ENCODE measurements at regions not wholly inside any gene's neighbourhood (a gene's known extent, or its start where the extent isn't known, plus 50 kb on each side); places are given as distances from the start of the nearest gene placed in this dataset.
A peak's percentile ranks its signal among the peaks of the same experiment; 100 is the strongest.

DNA sequence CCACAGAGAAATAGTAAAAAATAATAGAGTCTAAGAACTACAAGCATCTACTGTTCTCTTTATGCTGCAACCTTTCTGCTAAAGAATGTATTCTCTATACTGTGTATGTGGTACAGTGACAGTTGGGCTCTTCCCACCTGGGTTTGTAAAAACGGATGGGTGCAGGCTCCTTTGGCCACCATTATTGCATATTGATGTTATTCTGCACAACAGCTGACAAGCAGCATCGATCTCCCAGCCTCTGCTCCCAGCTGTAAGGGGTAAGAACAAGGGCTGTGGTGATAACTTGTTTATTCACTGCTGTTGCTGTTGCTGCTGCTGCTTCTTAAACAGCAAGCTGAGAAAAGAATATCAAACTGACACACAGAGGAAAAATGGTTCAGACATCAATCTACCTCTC lies 56.1 kb downstream of the KCNRG start:
- peak in 2 of 42 donors; percentile 13 to 16 for DNase-seq
- intact Hi-C loops (cut with DNase I), result no loop called here

DNA sequence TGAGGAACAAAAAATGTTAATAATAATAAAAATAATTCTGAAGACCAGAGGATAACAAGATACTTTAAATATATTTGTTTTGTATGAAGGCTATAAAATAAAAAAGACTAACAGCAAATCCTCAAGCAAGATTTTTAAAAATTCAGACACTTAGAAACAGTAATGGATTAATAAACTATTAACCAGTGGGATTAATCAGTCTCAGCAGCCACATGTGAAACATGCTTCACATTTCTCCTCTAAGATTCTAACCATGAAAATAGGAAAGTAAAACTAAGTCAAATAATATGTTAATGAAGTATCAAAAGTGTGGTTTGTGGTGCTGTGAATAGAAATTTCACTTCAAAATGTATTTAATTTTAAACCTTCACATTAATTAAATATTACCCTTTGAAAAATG lies 57.4 kb downstream of the KCNRG start:
- intact Hi-C loops (cut with DNase I), result no loop called here
- DNase-seq, result no peak

DNA sequence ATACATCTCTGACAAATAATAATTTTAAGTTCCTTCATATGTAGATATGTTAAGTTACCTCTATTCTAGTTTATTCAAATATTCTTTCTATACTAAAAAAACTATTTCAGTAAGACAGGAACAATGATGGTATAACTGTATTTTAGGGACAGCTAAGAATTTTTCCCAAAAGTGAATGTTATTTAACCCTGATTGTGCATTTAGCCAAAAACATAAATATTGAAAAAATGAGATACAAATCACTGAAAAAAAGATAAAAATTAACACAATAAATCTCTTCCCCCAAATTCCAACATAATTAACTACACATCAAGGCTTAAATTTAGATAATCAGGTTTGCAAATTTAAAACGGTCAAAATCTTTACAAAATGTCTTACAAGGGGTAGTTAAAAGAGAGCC lies 58.1 kb downstream of the KCNRG start:
- intact Hi-C loops (cut with DNase I), result no loop called here
- no peak for DNase-seq

DNA sequence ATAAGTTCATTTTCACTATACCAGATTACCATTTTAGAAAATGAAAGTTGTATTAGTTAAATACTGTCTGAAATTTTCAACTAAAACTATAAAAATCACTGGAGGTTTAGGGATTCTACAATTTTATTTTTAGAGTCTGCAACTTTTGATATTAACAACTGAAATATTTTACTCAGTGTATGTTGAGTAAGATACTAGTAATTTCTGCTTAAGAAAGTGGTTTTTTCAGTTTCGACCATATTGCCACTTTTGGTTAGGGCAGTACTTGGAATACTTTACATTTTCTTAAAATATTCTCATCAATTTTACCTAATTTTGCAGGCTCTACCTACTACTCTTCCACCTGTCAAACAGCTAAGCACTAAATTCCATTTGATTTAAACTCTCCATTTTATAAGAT lies 59.6 kb downstream of the KCNRG start:
- no peak for DNase-seq
- intact Hi-C loops (cut with DNase I), result no loop called here

DNA sequence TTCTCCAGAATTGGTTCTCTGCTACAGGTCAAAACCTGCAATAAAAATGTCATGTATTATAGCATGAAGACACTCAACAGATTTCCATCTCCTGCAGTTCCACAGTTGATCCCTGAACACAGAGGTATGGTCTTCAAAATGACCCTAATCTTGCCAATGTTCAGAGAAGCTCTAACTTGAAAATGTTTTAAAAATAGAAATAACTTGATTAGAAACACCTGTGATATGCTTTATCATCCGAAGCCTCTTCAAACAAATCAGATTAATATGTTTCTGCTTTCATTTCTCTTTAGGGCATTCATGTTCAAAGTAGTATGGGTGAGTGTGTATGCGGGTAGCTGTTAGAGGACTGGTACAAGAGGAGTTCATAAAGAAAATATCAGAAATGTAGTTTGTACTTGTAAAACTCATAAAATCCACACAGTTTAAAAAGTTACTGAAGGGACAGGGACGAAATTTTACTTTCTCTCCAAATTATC lies 60.4 kb downstream of the KCNRG start:
- intact Hi-C loops (cut with DNase I), result no loop called here
- DNase-seq, result no peak

DNA sequence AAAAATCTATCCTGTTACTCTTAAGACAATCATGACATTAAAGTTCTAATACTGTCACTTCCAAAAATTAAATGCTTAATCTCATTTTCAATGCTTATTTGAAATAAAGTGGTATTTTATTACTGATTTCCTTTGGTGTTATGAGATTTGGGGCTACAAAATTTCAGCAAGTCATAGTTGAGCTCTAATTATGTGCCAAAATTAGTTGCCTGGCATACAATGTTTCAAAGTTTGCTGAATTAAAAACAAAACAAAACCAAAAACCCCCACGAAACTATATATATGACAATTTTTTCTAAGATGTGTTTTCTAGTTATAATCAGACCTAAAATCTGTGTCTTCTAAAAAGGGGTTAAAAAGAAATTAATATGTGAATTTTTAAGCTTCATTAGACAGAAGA lies 62.2 kb downstream of the KCNRG start:
- intact Hi-C loops (cut with DNase I), result no loop called here
- DNase-seq, result no peak

DNA sequence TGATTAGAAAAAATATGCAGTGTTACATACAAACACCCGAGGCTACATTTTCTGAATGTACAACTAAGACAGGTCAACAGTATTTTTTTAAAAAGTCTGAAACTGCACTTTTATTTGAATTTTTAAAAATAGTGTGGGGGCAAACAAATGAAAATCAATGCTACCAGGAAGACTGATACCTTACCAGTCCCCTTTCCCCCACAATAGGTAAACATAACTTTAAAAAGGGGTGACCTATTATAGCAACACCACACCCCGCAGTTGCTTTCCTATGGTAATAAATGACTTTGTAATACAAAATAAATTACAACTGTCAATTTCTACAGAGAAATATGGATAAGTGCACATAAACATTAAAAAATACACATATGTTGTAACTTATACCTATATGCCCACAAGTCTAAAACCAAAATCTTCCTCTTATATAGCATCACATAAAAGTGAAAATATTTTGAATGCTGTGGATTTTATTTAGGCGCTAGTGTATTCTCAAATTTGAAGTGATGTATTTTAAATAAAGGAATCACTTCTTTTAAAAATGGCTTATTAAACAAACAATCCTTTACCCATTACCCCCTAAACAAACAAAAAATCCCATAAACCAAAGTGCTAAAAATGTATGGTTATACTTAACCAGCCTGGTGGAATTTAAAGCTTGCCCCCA lies 63.1 kb downstream of the KCNRG start:
- intact Hi-C loops (cut with DNase I), result no loop called here
- DNase-seq, result no peak

DNA sequence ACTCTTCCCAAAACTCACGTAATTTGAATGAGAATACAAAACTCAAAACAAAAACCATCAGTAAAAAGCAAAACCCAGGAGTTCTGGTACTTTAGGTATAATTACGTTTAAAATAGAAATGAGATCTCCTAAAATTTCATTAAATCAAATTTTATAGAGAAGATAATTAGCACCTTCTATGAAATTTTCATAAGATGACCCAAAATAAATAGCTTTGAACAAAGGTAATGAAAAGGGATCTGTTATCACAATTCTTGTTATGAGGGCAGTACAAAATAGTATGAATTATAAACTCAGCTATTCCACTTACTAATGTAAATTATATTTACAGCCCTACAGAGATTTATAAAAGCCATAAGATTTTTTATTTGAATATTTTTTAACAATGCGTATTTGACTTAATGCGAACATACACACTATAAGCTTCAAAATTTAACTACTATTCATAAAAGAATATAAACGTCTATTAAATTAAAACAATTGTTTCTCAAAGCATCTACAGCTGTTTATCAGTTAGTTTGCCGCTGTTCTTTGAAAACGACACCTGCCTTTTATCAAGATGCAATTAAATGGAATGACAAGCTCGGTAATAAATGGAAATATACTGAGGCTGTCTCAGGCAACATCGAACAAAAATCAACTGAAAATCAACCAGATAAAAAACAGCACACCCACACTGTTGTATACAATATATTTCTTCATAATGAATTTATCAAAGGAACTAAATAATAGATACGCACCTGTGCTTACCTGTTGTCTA lies 63.8 kb downstream of the KCNRG start:
- DNase-seq, result no peak
- intact Hi-C loops (cut with DNase I), result no loop called here

DNA sequence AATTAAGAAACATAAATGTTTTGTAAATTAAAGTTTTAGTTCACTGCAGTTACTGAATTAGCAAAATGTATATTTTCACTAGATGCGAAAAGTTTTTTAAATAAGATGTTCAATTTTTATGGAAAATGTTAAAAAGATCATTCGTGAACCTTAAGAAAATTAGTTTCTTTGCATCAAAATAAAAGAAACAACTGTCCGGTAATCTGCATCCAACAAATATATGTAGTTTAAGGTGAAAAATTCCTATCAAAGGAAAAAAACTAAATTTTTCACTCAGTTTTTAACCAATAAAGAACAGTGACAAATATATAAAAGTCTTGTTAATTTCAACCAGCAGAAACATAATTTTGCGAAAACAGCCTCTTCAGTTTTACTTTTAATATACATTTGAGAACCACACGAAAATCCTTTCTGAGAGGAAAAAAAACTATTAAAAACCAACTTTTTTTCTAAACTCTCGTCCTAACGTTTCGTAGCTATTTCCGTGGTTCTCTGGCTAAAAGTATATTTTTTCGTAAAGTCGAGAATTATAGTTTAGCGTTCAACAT lies 64.5 kb downstream of the KCNRG start:
- intact Hi-C loops (cut with DNase I), result loop anchor here (2.0 to 5.0 kb wide), 2 partner anchors 83 to 833 kb away; partner anchors contain the start of gene TRIM13
- no peak for DNase-seq

DNA sequence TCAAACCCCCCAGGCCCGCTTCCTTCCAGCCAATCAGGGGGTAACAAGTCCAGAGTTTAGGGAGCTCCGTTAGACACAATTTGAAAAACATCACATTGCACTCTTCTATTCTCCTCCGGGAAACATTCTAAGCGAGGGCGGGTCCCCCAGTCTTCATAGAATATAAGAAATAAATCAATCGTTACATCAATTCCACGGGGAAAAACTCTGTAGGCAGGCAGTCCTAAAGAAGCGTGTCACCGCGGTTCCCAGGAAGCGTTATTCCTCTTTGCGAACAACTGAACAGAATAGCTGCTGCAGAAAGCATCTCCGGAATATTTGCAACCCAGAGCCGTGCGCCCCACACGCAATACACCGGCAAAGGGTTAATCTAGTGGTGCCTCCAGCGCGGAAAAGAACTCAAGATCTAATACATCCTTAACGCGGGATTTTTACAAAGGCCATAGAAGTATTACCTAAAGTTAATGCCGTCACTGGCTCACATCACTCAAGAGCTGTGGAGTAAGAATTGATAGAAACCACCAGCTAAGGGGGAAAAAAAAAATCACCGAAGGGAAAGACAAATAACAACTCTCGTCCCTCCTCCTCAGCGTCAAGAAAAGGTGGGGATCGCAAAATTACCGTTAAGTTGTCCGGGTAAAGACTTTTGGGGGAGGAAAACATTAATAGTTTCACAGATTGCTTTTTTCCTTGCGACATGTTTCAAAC lies 65.1 kb downstream of the KCNRG start:
- intact Hi-C loops (cut with DNase I), result loop anchor here (2.0 to 5.0 kb wide), 2 partner anchors 84 to 832 kb away; partner anchors contain the start of gene TRIM13
- DNase-seq, result peak in 25 of 42 donors; percentile 11 to 66 (median 25)

DNA sequence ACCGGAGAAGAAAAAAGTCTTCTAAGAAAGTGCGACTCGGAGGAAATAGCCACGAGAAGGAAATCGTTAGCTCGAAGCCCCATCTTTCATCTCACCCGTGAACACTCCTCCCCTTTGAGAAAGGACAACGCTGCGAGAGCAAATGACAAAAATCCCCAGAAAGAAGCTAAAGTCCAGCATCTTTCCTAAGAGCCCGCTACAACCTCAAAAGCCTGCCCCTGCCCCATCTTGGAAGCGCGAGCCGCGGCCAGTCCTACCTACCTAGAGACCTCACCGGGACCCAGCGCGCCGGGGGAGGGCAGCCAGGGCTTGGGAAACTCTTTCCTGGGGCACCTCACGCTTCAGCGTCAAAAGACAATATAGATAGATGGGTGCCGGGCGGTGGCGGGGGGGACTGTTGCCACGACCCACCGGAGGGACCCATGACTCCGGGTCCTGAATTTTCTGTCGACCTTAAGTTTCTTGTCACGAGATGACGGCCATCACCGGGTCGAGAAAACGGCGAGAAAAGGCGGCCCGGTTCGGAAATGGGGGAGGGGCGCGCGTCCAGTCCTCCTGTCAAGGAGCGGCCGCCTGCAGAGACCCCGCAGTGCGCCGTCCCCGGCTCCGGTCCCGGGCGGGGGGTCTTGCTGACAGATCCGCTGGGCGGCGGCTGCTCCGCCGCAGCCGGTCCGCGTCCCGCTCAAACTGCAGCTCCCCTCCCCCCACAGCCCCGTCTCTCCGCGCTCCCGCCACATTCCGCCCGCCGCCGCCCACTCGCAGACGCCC lies 65.9 kb downstream of the KCNRG start:
- intact Hi-C loops (cut with DNase I), result loop anchor here (2.0 to 5.0 kb wide), 2 partner anchors 84 to 831 kb away; partner anchors contain the start of gene TRIM13
- peak in 40 of 42 donors; percentile 12 to 71 (median 44) for DNase-seq

DNA sequence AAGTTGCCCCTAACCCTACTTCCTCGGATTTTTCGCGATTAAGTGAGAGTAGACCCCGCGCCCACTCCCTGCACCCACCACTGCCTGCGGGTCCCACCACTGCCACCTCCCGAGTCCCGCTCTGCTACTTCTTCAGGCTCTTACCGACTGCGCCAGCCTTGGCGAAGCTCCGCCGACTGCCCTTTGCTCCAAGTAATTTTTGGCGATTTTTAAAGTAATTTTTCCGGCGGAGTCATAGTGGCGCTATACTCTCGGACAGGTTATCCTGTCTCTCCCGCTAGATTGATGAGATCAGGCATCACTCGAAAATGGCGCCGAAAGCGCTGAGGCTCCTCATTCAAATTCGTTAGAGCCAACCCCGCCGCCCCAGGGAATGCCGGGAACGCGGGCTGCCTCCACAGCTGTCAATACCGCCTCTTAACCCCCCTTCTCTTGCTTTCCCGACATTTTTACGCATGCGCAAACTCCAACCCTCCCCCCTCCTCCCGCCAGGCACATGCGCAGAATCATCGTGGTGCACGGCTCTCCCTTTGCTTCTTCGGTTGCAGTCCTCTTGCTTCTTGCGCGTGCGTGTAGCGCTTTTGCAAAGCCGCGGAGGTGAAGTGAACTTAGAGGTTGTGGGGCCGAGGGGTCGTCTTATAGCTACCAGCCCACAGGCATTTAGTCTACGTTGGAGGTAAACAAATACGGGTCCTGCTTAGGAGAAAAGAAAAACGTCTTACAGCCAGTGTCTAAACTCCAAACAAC lies 66.6 kb downstream of the KCNRG start:
- DNase-seq, result peak; percentile 97 to 100 (median 99)
- intact Hi-C loops (cut with DNase I), result loop anchor here (1.0 to 5.0 kb wide), 3 partner anchors 42 to 830 kb away; partner anchors contain the start of gene TRIM13

DNA sequence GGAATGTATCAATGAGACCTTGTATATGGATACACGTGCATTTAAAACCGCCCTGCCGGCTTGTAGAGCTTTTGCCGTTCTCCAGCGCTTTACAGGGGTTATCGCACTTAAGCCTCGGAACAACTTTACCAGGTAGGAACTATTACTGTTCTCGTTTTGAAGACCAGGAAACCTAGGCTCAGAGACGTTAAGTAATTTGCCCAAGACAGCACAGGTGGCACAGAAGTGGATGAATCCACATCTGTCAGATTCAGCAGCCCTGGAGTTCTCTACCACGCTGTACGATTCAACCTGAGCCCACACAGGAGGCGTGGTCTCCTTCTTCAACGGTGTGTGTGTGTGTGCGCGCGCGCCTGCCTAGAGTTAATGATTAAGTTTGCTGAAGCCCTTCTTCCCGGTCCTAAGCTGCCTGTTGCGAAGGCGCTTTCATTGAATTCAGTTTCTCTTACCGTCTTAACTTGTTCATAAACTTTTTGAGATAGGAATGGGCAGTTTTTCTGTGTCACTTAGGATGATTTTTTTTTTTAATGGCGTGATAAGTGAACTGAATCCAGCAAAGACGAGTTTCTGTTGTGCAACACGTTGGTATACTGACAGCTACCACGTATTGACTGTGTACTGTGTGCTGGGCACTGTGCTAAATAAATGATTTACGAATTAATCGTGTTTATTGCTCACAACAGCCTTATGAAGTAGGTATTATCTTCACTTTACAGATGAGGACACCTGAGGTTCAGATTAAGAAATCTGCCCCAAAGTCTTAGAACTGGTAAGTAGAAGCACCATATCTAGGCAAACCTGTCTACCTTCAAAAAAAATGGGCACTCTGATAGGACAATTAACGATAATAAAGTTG lies 67.4 kb downstream of the KCNRG start:
- intact Hi-C loops (cut with DNase I), result loop anchor here (1.0 to 5.0 kb wide), 2 partner anchors 42 to 830 kb away; no protein-coding TSS in a partner anchor
- peak; percentile 17 to 88 (median 68) for DNase-seq

DNA sequence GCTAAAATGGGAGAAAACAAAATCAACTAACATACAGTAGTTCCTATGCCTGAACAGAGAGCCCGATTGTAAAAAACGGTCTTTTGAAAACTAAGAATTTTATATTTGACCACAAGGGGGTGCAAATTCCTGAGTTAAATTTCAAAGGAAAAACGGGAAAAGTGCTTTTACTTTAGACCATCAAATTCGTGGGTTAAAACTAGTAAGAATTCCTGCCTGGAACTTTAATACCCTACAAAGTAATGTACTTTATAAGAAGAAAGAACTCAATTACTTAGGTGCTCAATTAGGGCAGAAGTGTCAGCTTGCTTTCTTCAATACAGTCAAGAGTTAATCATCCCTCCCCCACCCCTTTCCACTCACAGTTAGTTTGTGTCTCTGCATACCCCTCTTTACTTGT lies 69.8 kb downstream of the KCNRG start:
- DNase-seq, result peak in 1 of 42 donors; percentile 46
- intact Hi-C loops (cut with DNase I), result no loop called here

DNA sequence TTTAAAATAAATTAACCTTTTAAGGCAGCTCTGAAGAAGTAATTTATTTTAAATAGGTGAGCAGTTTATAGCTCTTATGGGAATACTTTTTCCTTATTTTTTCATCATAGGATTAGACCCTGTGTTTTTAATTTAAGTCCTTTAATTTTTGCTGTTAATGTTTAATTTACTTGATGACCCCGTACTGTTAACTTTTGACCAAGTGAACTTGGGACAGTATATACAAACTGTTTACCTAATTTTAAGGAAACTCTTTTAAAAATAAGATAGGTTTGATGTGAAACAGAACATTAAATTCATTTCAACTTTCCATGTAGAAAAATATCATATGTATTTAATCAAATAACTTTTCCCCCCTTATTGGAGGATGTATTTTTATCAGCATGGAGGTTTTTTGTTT lies 74.4 kb downstream of the KCNRG start:
- no peak for DNase-seq
- intact Hi-C loops (cut with DNase I), result no loop called here

DNA sequence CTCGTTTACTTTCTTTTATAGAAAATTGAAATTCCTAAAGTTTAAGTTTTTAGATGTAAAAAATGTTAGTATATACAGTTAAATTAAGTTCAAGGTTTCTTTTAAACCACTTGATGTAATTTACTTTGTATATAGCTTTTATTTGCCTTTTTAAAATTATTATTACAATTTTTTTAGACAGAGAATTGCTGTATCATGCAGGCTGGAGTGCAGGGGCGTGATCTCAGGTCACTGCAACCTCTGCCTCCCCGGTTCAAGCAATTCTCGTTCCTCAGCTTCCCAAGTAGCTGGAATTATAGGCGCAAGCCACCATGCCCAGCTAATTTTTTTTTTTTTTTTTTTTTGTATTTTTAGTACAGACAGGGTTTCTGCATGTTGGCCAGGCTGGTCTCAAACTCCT lies 75.0 kb downstream of the KCNRG start:
- no peak for DNase-seq

More for the DNA sequence above, 75.0 kb downstream of the KCNRG start:
- intact Hi-C loops (cut with DNase I), result no loop called here

Measured in head of caudate nucleus (tissue), 42 donors.